ENCODE measurements at regions not wholly inside any gene's neighbourhood (a gene's known extent, or its start where the extent isn't known, plus 50 kb on each side); places are given as distances from the start of the nearest gene placed in this dataset.

DNA sequence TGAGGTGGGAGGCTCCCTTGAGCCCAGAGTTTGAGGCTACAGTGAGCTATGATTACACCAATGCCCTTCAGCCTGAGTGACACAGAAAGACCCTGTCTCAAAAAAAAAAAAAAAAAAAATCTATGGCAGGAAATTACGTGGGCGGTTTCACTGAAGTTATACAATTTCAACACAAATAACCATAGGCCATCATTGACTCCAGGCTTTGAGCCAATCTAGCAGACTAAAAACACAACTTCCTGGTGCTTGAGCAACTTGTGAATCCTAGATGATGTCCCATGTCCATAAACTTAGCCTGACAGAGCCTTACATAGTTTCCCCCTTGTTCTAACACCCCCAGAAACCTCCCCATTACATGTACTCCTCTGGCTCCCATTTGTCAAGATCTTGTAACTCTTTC is 131.8 kb downstream of the QRSL1 start:
- Histone ChIP-seq H3K36me3 (ENCODE audit: control insufficient read depth in 1 of 2, insufficient read depth in 2 of 2, low read length in 2 of 2) (no peaks in the 10 kb centered on the region), H3K27me3 (ENCODE audit: insufficient read depth, low read length) (no peaks in the 10 kb centered on the region), H3K4me3 (replicated peaks in 1 of 2; ENCODE audit: low read depth in 1 of 2, low read length in 2 of 2) (no peak overlapping the region), H2AFZ (ENCODE audit: low read depth, low read length, poor library complexity, severe bottlenecking) (no peak overlapping the region), H3K4me1 (ENCODE audit: control insufficient read depth in 1 of 2, insufficient read depth in 2 of 2, low read length in 2 of 2) (no peaks in the 10 kb centered on the region), H3K79me2 (ENCODE audit: insufficient read depth, low read length) (no peaks in the 10 kb centered on the region), H4K20me1 (ENCODE audit: insufficient read depth) (no peaks in the 10 kb centered on the region), H3K27ac (ENCODE audit: low read depth, low read length) (no peak overlapping the region), H3K4me2 (ENCODE audit: low read length) (no peak overlapping the region), H3K9ac (ENCODE audit: low read length) (no peak overlapping the region), H3K9me2 (ENCODE audit: insufficient read depth) (no peaks in the 10 kb centered on the region), H3K9me3 (ENCODE audit: control insufficient read depth in 1 of 2, insufficient read depth in 1 of 2, low read depth in 1 of 2, low read length in 2 of 2) (no peaks in the 10 kb centered on the region)
- ATAC-seq (no peak), DNase-seq (ENCODE audit: low read depth, low spot score) (no peak)
- TF ChIP-seq SP1 (IDR thresholded peaks at IDR 0.05; ENCODE audit: low read depth): no peak
- TF ChIP-seq ATF3 (IDR thresholded peaks at IDR 0.05): no peak
- TF ChIP-seq ZBTB33 (IDR thresholded peaks at IDR 0.05; ENCODE audit: extremely low read depth, insufficient replicate concordance, low read length): no peak
- no peak for TF ChIP-seq CEBPB (IDR thresholded peaks at IDR 0.05; ENCODE audit: low read depth)
- TF ChIP-seq, protein P1, sequence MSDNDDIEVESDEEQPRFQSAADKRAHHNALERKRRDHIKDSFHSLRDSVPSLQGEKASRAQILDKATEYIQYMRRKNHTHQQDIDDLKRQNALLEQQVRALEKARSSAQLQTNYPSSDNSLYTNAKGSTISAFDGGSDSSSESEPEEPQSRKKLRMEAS (IDR thresholded peaks at IDR 0.05): no peak
- TF ChIP-seq RAD21 (IDR thresholded peaks at IDR 0.05; ENCODE audit: low read depth): no peak
- no peak for TF ChIP-seq ELF1 (IDR thresholded peaks at IDR 0.05; ENCODE audit: borderline replicate concordance, low read depth)
- TF ChIP-seq ZNF274 (IDR thresholded peaks at IDR 0.05; ENCODE audit: low read depth, low read length): no peak
- no peak for TF ChIP-seq EZH2 (IDR thresholded peaks at IDR 0.05)
- intact Hi-C loops (cut with micrococcal nuclease): no loop called here
- POLR2A ChIA-PET: no interaction called here
- RAD21 ChIA-PET (ENCODE audit: low non-redundant PET in 1 of 2, low total read pairs in 2 of 2, uncharacterized antibody in 2 of 2, unreplicated experiment in 2 of 2): no interaction called here
- no TSS peak for BruUV-seq (replicated peaks)
- CTCF ChIA-PET: no interaction called here

DNA sequence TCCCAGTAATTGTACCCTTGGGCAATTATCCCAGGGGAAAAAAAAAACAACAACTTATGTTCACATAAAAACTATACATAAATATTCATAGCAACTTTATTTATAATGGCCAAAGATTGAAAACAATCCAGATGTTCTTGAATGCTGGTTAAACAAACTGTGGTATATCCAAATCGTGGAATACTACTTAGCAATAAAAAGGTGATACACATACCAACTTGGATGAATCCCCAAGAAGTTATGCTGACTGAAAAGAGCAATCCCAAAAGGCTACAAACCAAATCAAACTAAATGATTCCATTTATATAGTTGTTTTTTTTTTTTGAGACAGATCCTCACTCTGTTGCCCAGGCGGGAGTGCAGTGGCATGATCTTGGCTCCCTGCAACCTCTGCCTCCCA is 129.7 kb downstream of the QRSL1 start:
- ChIA-PET CTCF (no interaction called here), POLR2A (no interaction called here), RAD21 (ENCODE audit: low non-redundant PET in 1 of 2, low total read pairs in 2 of 2, uncharacterized antibody in 2 of 2, unreplicated experiment in 2 of 2) (no interaction called here)
- Histone ChIP-seq H2AFZ (ENCODE audit: low read depth, low read length, poor library complexity, severe bottlenecking) (no peak overlapping the region), H3K9me3 (ENCODE audit: control insufficient read depth in 1 of 2, insufficient read depth in 1 of 2, low read depth in 1 of 2, low read length in 2 of 2) (no peaks in the 10 kb centered on the region), H3K4me2 (ENCODE audit: low read length) (no peak overlapping the region), H3K27ac (ENCODE audit: low read depth, low read length) (no peak overlapping the region), H3K9me2 (ENCODE audit: insufficient read depth) (no peaks in the 10 kb centered on the region), H3K9ac (ENCODE audit: low read length) (no peak overlapping the region), H4K20me1 (ENCODE audit: insufficient read depth) (no peaks in the 10 kb centered on the region), H3K4me1 (ENCODE audit: control insufficient read depth in 1 of 2, insufficient read depth in 2 of 2, low read length in 2 of 2) (no peaks in the 10 kb centered on the region), H3K4me3 (replicated peaks in 1 of 2; ENCODE audit: low read depth in 1 of 2, low read length in 2 of 2) (no peak overlapping the region), H3K79me2 (ENCODE audit: insufficient read depth, low read length) (no peaks in the 10 kb centered on the region), H3K27me3 (ENCODE audit: insufficient read depth, low read length) (no peaks in the 10 kb centered on the region), H3K36me3 (ENCODE audit: control insufficient read depth in 1 of 2, insufficient read depth in 2 of 2, low read length in 2 of 2) (no peaks in the 10 kb centered on the region)
- ATAC-seq: no peak
- no TSS peak for BruUV-seq (replicated peaks)
- intact Hi-C loops (cut with micrococcal nuclease): no loop called here
- TF ChIP-seq YY1 (IDR thresholded peaks at IDR 0.05; ENCODE audit: extremely low read depth, insufficient replicate concordance, low read depth, low read length): no peak
- TF ChIP-seq ZFX (IDR thresholded peaks at IDR 0.05): no peak
- no peak for TF ChIP-seq POLR2AphosphoS5 (IDR thresholded peaks at IDR 0.05; ENCODE audit: low read depth, low read length)
- no peak for TF ChIP-seq JUND (IDR thresholded peaks at IDR 0.05)
- no peak for TF ChIP-seq SIN3A (IDR thresholded peaks at IDR 0.05; ENCODE audit: low read depth)
- TF ChIP-seq ZNF274 (IDR thresholded peaks at IDR 0.05; ENCODE audit: low read depth, low read length): no peak
- no peak for TF ChIP-seq CEBPB (IDR thresholded peaks at IDR 0.05; ENCODE audit: low read depth)
- no peak for TF ChIP-seq RAD21 (IDR thresholded peaks at IDR 0.05; ENCODE audit: low read depth)
- no peak for TF ChIP-seq TCF7L2 (IDR thresholded peaks at IDR 0.05; ENCODE audit: borderline replicate concordance, extremely low read depth, insufficient read depth, insufficient read length)
- no peak for TF ChIP-seq SRF (IDR thresholded peaks at IDR 0.05; ENCODE audit: low read depth)
- no peak for TF ChIP-seq FOSL1 (IDR thresholded peaks at IDR 0.05; ENCODE audit: low read depth)
- no peak for TF ChIP-seq SP1 (IDR thresholded peaks at IDR 0.05; ENCODE audit: low read depth)
- no peak for TF ChIP-seq EZH2 (IDR thresholded peaks at IDR 0.05)
- TF ChIP-seq ZBTB33 (IDR thresholded peaks at IDR 0.05; ENCODE audit: extremely low read depth, insufficient replicate concordance, low read length): no peak
- TF ChIP-seq ATF3 (IDR thresholded peaks at IDR 0.05): no peak
- DNase-seq (ENCODE audit: low read depth, low spot score): no peak
